MCF 10A (cell line): ENCODE measurements at regions not wholly inside any gene's neighbourhood (a gene's known extent, or its start where the extent isn't known, plus 50 kb on each side); places are given as distances from the start of the nearest gene placed in this dataset.
"Not testable (repeated sequence)": the region's sequence is repeated elsewhere in the genome, so short reads cannot be mapped to it uniquely, and the experiment has no call there.

Experiments used
- BruUV-seq: library from RNA; stranded (reverse); fragments of 400-500 nt; replicated peaks from 2 replicates; lab custom pipeline; 2021; lab: Mats Ljungman, UMichigan
- CTCF ChIA-PET: fragments of 300-600 bp; sonication (Branson Sonifier 250); formaldehyde crosslinking; extraction: SDS; loops from one replicate; lab custom pipeline; 2021; ENCODE audit warnings: antibody characterized with exemption, inconsistent platforms; lab: Yijun Ruan, JAX
- POLR2A ChIA-PET: fragments of 300-600, 350-650 bp; sonication (Branson Sonifier 250); formaldehyde crosslinking; extraction: SDS; loops from one replicate; lab custom pipeline; 2020; ENCODE audit warnings: antibody characterized with exemption, inconsistent platforms; lab: Yijun Ruan, JAX
- DNase-seq: peaks from one replicate; pipeline ENCODE4 v3.0.0-alpha.2; 2018; ENCODE audit not compliant: unreplicated experiment
- H3K27ac Mint-ChIP-seq: one replicate; pipeline ENCODE4 v1.8.0; 2022; ENCODE audit warnings: mild to moderate bottlenecking, low read depth, mixed read lengths; ENCODE audit not compliant: unreplicated experiment
- H3K27me3 Mint-ChIP-seq: one replicate; pipeline ENCODE4 v1.8.0; 2022; ENCODE audit warnings: mixed read lengths; ENCODE audit not compliant: insufficient read depth, unreplicated experiment
- H3K36me3 Mint-ChIP-seq: one replicate; pipeline ENCODE4 v1.8.0; 2022; ENCODE audit warnings: mild to moderate bottlenecking, moderate library complexity, mixed read lengths; ENCODE audit not compliant: insufficient read depth, unreplicated experiment
- H3K4me1 Mint-ChIP-seq: one replicate; pipeline ENCODE4 v1.8.0; 2022; ENCODE audit warnings: mixed read lengths; ENCODE audit not compliant: insufficient read depth, unreplicated experiment
- H3K4me3 Mint-ChIP-seq: one replicate; pipeline ENCODE4 v1.8.0; 2022; ENCODE audit warnings: mild to moderate bottlenecking, moderate library complexity, mixed read lengths; ENCODE audit not compliant: unreplicated experiment
- H3K9me3 Mint-ChIP-seq: one replicate; pipeline ENCODE4 v1.8.0; 2022; ENCODE audit warnings: mixed read lengths; ENCODE audit not compliant: unreplicated experiment
- CTCF ChIP-seq: fragments of 200-600 bp; IDR thresholded peaks from one replicate; pipeline ENCODE4 v1.8.0; 2022; ENCODE audit warnings: antibody characterized with exemption, mild to moderate bottlenecking; ENCODE audit not compliant: unreplicated experiment
- intact Hi-C: fragments of 100-400 bp; cut with micrococcal nuclease; formaldehyde crosslinking; loops from 2 replicates; pipeline ENCODE4 v1.14.1; 2022

- H3K27me3 Mint-ChIP-seq, result no peaks in the 10 kb centered on the region
- BruUV-seq, result no TSS peak
- no peaks in the 10 kb centered on the region for H3K36me3 Mint-ChIP-seq
- H3K4me3 Mint-ChIP-seq, result no peak overlapping the region
- intact Hi-C loops, result no loop called here
- POLR2A ChIA-PET, result no interaction called here
- CTCF ChIA-PET, result interaction anchor here (1.5 kb wide), 1 partner anchor 11 kb away, joined by 6 read pairs; no protein-coding TSS in a partner anchor
- H3K9me3 Mint-ChIP-seq, result no peaks in the 10 kb centered on the region
- DNase-seq, result peak; percentile 38
- H3K4me1 Mint-ChIP-seq, result peaks cover 7% of the 10 kb centered on the region
- TF ChIP-seq CTCF, result no peak
- no peak overlapping the region for H3K27ac Mint-ChIP-seq
Measured at GRCh38 chr1:90821788-90822359, 104.8 kb upstream of the BARHL2 start.

GRCh38 chr1:90821152-90821787 is 104.2 kb upstream of the BARHL2 start:
- BruUV-seq, result no TSS peak

GRCh38 chr1:90820745-90821144 is 103.6 kb upstream of the BARHL2 start:
- no peak for DNase-seq
- BruUV-seq, result no TSS peak
- Mint-ChIP-seq H3K4me3 (no peak overlapping the region), H3K4me1 (peaks cover 7% of the 10 kb centered on the region), H3K36me3 (no peaks in the 10 kb centered on the region), H3K27me3 (no peaks in the 10 kb centered on the region), H3K9me3 (no peaks in the 10 kb centered on the region), H3K27ac (no peak overlapping the region)
- TF ChIP-seq CTCF, result no peak
- ChIA-PET CTCF (interaction anchor here (0.6 kb wide), 1 partner anchor 116 kb away, joined by 3 read pairs; no protein-coding TSS in a partner anchor), POLR2A (interaction anchor here (1.1 kb wide), 1 partner anchor 14 kb away, joined by 3 read pairs; no protein-coding TSS in a partner anchor)
- intact Hi-C loops, result no loop called here

More at GRCh38 chr1:90821152-90821787, 104.2 kb upstream of the BARHL2 start:
- no peaks in the 10 kb centered on the region for H3K36me3 Mint-ChIP-seq
- no peaks in the 10 kb centered on the region for H3K27me3 Mint-ChIP-seq
- H3K27ac Mint-ChIP-seq, result no peak overlapping the region
- no peak for TF ChIP-seq CTCF
- intact Hi-C loops, result no loop called here
- H3K4me3 Mint-ChIP-seq, result no peak overlapping the region
- H3K4me1 Mint-ChIP-seq, result peaks cover 7% of the 10 kb centered on the region
- POLR2A ChIA-PET, result no interaction called here
- no peaks in the 10 kb centered on the region for H3K9me3 Mint-ChIP-seq
- DNase-seq, result peak; percentile 85
- CTCF ChIA-PET, result interaction anchor here (0.6 to 1.5 kb wide), 2 partner anchors 11 to 115 kb away, joined by 3 to 6 read pairs; no protein-coding TSS in a partner anchor

- no peak for DNase-seq
- ChIA-PET POLR2A (no interaction called here), CTCF (interaction anchor here (0.6 kb wide), 1 partner anchor 25 kb away, joined by 3 read pairs; no protein-coding TSS in a partner anchor)
- Mint-ChIP-seq H3K27ac (no peak overlapping the region), H3K9me3 (no peaks in the 10 kb centered on the region), H3K4me3 (no peak overlapping the region), H3K4me1 (peaks cover 7% of the 10 kb centered on the region), H3K27me3 (no peaks in the 10 kb centered on the region), H3K36me3 (no peaks in the 10 kb centered on the region)
- intact Hi-C loops, result no loop called here
- no peak for TF ChIP-seq CTCF
- no TSS peak for BruUV-seq
Measured at GRCh38 chr1:90817399-90817798, 100.3 kb upstream of the BARHL2 start.

DNA sequence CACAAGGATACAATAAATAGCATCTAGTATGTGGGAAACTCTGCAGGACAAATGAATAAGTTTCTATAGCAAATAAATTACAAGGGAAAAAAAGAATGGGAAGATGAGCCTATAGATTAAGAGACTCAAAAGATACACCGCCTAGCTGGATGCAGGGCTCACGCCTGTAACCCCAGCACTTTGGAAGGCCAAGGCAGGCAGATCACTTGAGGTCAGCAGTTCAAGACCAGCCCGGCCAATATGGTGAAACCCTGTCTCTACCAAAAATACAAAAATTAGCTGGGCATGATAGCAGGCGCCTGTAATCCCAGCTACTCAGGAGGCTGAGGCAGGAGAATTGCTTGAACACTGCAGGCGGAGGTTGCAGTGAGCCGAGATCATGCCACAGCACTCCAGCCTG is 95.1 kb upstream of the BARHL2 start:
- BruUV-seq, H3K27me3 Mint-ChIP-seq, DNase-seq, intact Hi-C loops, H3K4me3 Mint-ChIP-seq, H3K9me3 Mint-ChIP-seq, POLR2A ChIA-PET, H3K27ac Mint-ChIP-seq, H3K36me3 Mint-ChIP-seq, H3K4me1 Mint-ChIP-seq: not testable (repeated sequence)
- CTCF ChIA-PET, result interaction anchor here (1.2 kb wide), 1 partner anchor 91 kb away, joined by 3 read pairs; no protein-coding TSS in a partner anchor

DNA sequence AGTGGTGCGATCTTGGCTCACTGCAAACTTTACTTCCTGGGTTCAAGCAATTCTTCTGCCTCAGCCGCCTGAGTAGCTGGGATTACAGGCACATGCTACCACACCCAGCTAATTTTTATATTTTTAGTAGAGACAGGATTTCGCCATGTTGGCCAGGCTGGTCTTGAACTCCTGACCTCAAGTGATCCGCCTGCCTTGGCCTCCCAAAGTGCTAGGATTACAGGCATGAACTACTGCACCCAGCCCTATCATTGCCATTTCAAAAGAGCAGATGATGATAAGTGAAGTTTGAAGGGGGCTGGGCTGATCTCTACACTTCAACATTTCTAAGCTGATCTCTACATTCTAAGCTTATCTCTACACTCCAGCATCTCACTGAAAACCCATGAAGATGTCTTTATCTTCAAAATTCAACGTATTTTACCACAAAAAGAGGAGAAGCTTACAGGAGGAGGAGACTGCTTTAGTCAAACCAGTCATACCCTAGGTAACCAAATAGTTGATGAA is 94.4 kb upstream of the BARHL2 start:
- ChIA-PET CTCF (interaction anchor here (0.6 to 1.2 kb wide), 4 partner anchors 90 to 226 kb away, joined by 3 read pairs; no protein-coding TSS in a partner anchor), POLR2A (interaction anchor here (1.3 kb wide), 1 partner anchor 8 kb away, joined by 4 read pairs; no protein-coding TSS in a partner anchor)
- BruUV-seq, intact Hi-C loops, H3K36me3 Mint-ChIP-seq, H3K27me3 Mint-ChIP-seq, H3K9me3 Mint-ChIP-seq, H3K4me1 Mint-ChIP-seq, DNase-seq, H3K27ac Mint-ChIP-seq, H3K4me3 Mint-ChIP-seq: not testable (repeated sequence)
